Colonic mucosa (tissue), 4 donors: ENCODE measurements at regions not wholly inside any gene's neighbourhood (a gene's known extent, or its start where the extent isn't known, plus 50 kb on each side); places are given as distances from the start of the nearest gene placed in this dataset.

Experiments
- DNase-seq: peaks from one replicate; pipeline ENCODE4 v3.0.0-alpha.2; 2020
- H3K27ac ChIP-seq: fragments of 200-600 bp; one replicate; pipeline ENCODE4 v1.8.0; 2021
- H3K27me3 ChIP-seq: fragments of 200-600 bp; one replicate; pipeline ENCODE4 v1.8.0; 2021
- H3K36me3 ChIP-seq: fragments of 200-600 bp; one replicate; pipeline ENCODE4 v1.8.0; 2021
- H3K4me1 ChIP-seq: fragments of 200-600 bp; one replicate; pipeline ENCODE4 v1.8.0; 2021; ENCODE audit warnings: mild to moderate bottlenecking
- H3K4me3 ChIP-seq: fragments of 200-600 bp; one replicate; pipeline ENCODE4 v1.8.0; 2021
- H3K9ac ChIP-seq, 2 donors: one replicate each; pipeline ENCODE4 v1.7.0; 2013; ENCODE audit warnings: control low read depth in 2 of 2, low read depth in 2 of 2, low read length in 2 of 2
- H3K9me3 ChIP-seq: fragments of 200-600 bp; one replicate; pipeline ENCODE4 v1.8.0; 2021
- CTCF ChIP-seq: fragments of 200-600 bp; IDR thresholded peaks from one replicate; pipeline ENCODE4 v1.8.0; 2022; ENCODE audit warnings: antibody characterized with exemption, mild to moderate bottlenecking
- intact Hi-C: fragments of 100-400 bp; cut with DNase I; formaldehyde crosslinking; loops from one replicate; pipeline ENCODE4 v1.14.1; 2022
- donor health status: healthy.
- donor health status: DM: no; HTN: no; CAD: no.
- donor health status: DM: no; HTN: no; CAD: no.

GRCh38 chr1:56188855-56189254 is 390.5 kb downstream of the PLPP3 start:
- Histone ChIP-seq H3K9me3 (no peaks in the 10 kb centered on the region), H3K4me1 (no peaks in the 10 kb centered on the region), H3K9ac (no peak overlapping the region), H3K27ac (no peak overlapping the region), H3K4me3 (no peak overlapping the region), H3K27me3 (no peaks in the 10 kb centered on the region), H3K36me3 (no peaks in the 10 kb centered on the region)
- DNase-seq, result no peak
- TF ChIP-seq CTCF, result no peak
- intact Hi-C loops, result no loop called here

- intact Hi-C loops, result no loop called here
- Histone ChIP-seq H3K27ac (no peak overlapping the region), H3K27me3 (no peaks in the 10 kb centered on the region)
Measured at GRCh38 chr1:56188221-56188620, 391.1 kb downstream of the PLPP3 start.

GRCh38 chr1:56187405-56187804 is 392.0 kb downstream of the PLPP3 start:
- no peak overlapping the region for H3K9ac ChIP-seq
- H3K27me3 ChIP-seq, result no peaks in the 10 kb centered on the region
- no peaks in the 10 kb centered on the region for H3K4me1 ChIP-seq
- no peak overlapping the region for H3K4me3 ChIP-seq
- no peaks in the 10 kb centered on the region for H3K36me3 ChIP-seq
- TF ChIP-seq CTCF, result no peak
- no peaks in the 10 kb centered on the region for H3K9me3 ChIP-seq
- no peak overlapping the region for H3K27ac ChIP-seq
- DNase-seq, result no peak
- intact Hi-C loops, result no loop called here

More at GRCh38 chr1:56188221-56188620, 391.1 kb downstream of the PLPP3 start:
- H3K4me1 ChIP-seq, result no peaks in the 10 kb centered on the region
- DNase-seq, result no peak
- no peaks in the 10 kb centered on the region for H3K36me3 ChIP-seq
- no peak overlapping the region for H3K9ac ChIP-seq
- no peak overlapping the region for H3K4me3 ChIP-seq
- TF ChIP-seq CTCF, result no peak
- no peaks in the 10 kb centered on the region for H3K9me3 ChIP-seq

- Histone ChIP-seq H3K9ac (no peak overlapping the region), H3K36me3 (no peaks in the 10 kb centered on the region), H3K4me3 (no peak overlapping the region), H3K27me3 (no peaks in the 10 kb centered on the region), H3K9me3 (no peaks in the 10 kb centered on the region), H3K27ac (no peak overlapping the region), H3K4me1 (no peaks in the 10 kb centered on the region)
- intact Hi-C loops, result no loop called here
- no peak for TF ChIP-seq CTCF
- DNase-seq, result no peak
Measured at GRCh38 chr1:56185493-56185892, 393.9 kb downstream of the PLPP3 start.

- no peak for TF ChIP-seq CTCF
- H3K9me3 ChIP-seq, result no peaks in the 10 kb centered on the region
- intact Hi-C loops, result no loop called here
Measured at GRCh38 chr1:56183151-56183550, 396.2 kb downstream of the PLPP3 start.

More at GRCh38 chr1:56183151-56183550, 396.2 kb downstream of the PLPP3 start:
- Histone ChIP-seq H3K27me3 (no peaks in the 10 kb centered on the region), H3K4me3 (no peak overlapping the region), H3K9ac (no peak overlapping the region), H3K27ac (no peak overlapping the region), H3K4me1 (no peaks in the 10 kb centered on the region), H3K36me3 (no peaks in the 10 kb centered on the region)
- no peak for DNase-seq
